GM12891 (cell line): ENCODE measurements at regions not wholly inside any gene's neighbourhood (a gene's known extent, or its start where the extent isn't known, plus 50 kb on each side); places are given as distances from the start of the nearest gene placed in this dataset.

Source experiments
- PAX5 ChIP-seq: IDR thresholded peaks from 2 replicates; pipeline ENCODE4 v1.6.1; 2011; ENCODE audit warnings: low read length, moderate library complexity, mild to moderate bottlenecking; ENCODE audit not compliant: insufficient read depth, severe bottlenecking
- POLR2A ChIP-seq: IDR thresholded peaks from 2 replicates; pipeline ENCODE4 v1.6.1; 2011; ENCODE audit warnings: low read depth, low read length, control low read depth
- POLR2AphosphoS5 ChIP-seq: IDR thresholded peaks from 2 replicates; pipeline ENCODE4 v1.6.1; 2011; ENCODE audit warnings: low read depth, low read length, control low read depth
- POU2F2 ChIP-seq: IDR thresholded peaks from 2 replicates; pipeline ENCODE4 v1.6.1; 2011; ENCODE audit warnings: low read depth, mild to moderate bottlenecking, control low read depth, low read length, moderate library complexity
- SPI1 ChIP-seq: IDR thresholded peaks from 2 replicates; pipeline ENCODE4 v1.6.1; 2011; ENCODE audit warnings: low read depth, low read length, control low read depth
- TAF1 ChIP-seq: IDR thresholded peaks from 2 replicates; pipeline ENCODE4 v1.6.1; 2011; ENCODE audit warnings: low read depth, low read length, control low read depth

GRCh38 chr6:21961226-21961625, 335.6 kb downstream of the PRL start:
- TF ChIP-seq POLR2A (no peak), POLR2AphosphoS5 (no peak), POU2F2 (no peak), TAF1 (no peak), SPI1 (no peak), PAX5 (no peak)
